ENCODE measurements at regions not wholly inside any gene's neighbourhood (a gene's known extent, or its start where the extent isn't known, plus 50 kb on each side); places are given as distances from the start of the nearest gene placed in this dataset.

DNA sequence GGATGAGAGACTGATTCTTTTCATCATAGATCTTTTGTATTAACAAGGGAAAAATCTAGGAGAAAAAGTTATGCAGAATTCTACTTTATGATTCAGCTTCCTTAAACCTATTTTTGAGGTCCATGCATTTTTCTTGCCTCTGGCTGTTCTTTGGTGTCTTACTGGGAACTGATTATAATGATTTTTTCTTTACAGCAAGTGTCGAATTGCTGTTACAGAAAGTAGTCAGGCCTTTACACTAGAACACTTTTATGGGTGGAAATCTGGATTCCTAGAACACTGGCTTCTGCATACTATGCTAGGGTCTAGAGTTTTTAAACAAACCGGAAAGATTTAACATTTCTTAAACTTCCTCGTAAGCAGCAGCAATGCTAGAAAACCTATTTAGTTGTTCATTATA is 302.6 kb downstream of the NUP35 start:
- TF ChIP-seq CTCF (conservative IDR thresholded peaks at IDR 0.05 in 1 of 2, IDR thresholded peaks at IDR 0.05 in 1 of 2; ENCODE audit: extremely low read depth in 1 of 2, insufficient read depth in 1 of 2, low read depth in 1 of 2, low read length in 2 of 2), result no peak
- no peak for TF ChIP-seq EZH2 (IDR thresholded peaks at IDR 0.05; ENCODE audit: borderline replicate concordance, low read length)

Data from mammary epithelial cell (primary cell).